Heart right ventricle (tissue), 16 donors: ENCODE measurements at regions not wholly inside any gene's neighbourhood (a gene's known extent, or its start where the extent isn't known, plus 50 kb on each side); places are given as distances from the start of the nearest gene placed in this dataset.

Experiments used
- ATAC-seq, 8 donors: fragments of 200-7000 bp; cut with Tn5 transposase; one replicate each; pipeline ENCODE4 v1.9.1; 2020; ENCODE audit warnings: mild to moderate bottlenecking in 8 of 8, moderate library complexity in 8 of 8, moderate number of reproducible peaks in 1 of 8
- DNase-seq, 2 donors: peaks; one replicate each; pipeline ENCODE4 v3.0.0-alpha.2; 2020
- H3K27ac ChIP-seq, 10 donors: fragments of 200-600 bp; sonication (generic) in 2 of 10; one replicate each; pipeline versions ENCODE4 v1.5.0 to v1.8.0; 2020 to 2022; ENCODE audit warnings: mild to moderate bottlenecking in 3 of 10
- H3K27me3 ChIP-seq, 7 donors: fragments of 200-600 bp; one replicate each; pipeline ENCODE4 v1.8.0; 2021 to 2022; ENCODE audit warnings: mild to moderate bottlenecking in 2 of 7
- H3K36me3 ChIP-seq, 9 donors: fragments of 200-600 bp; sonication (generic) in 1 of 9; one replicate each; pipeline versions ENCODE4 v1.5.0 to v1.8.0; 2020 to 2022; ENCODE audit warnings: mild to moderate bottlenecking in 2 of 9
- H3K4me1 ChIP-seq, 9 donors: fragments of 200-600 bp; sonication (generic) in 1 of 9; one replicate each; pipeline versions ENCODE4 v1.5.0 to v1.8.0; 2020 to 2022; ENCODE audit warnings: mild to moderate bottlenecking in 4 of 9
- H3K4me3 ChIP-seq, 10 donors: fragments of 200-600 bp; sonication (generic) in 2 of 10; one replicate each; pipeline versions ENCODE4 v1.5.0 to v1.8.0; 2020 to 2022; ENCODE audit warnings: mild to moderate bottlenecking in 7 of 10, moderate library complexity in 2 of 10
- H3K9me3 ChIP-seq, 11 donors: fragments of 200-600 bp in 10 of 11; sonication (generic) in 2 of 11; one replicate each; pipeline versions ENCODE4 v1.5.0 to v1.8.0; 2013 to 2022; ENCODE audit warnings: mild to moderate bottlenecking in 2 of 11, control low read depth in 1 of 11, moderate library complexity in 1 of 11
- CTCF ChIP-seq, 9 donors: fragments of 200-600 bp; sonication (generic) in 2 of 9; IDR thresholded peaks; one replicate each; pipeline versions ENCODE4 v1.5.0 to v1.8.0; 2021 to 2022; ENCODE audit warnings: antibody characterized with exemption in 9 of 9, mild to moderate bottlenecking in 5 of 9, moderate library complexity in 1 of 9
- WGBS, 2 donors: extraction: QIAGEN DNeasy Blood & Tissue Kit; methylation state at CpG; one replicate each; pipeline ENCODE4 v1.1.7; 2013; ENCODE audit warnings: inconsistent platforms in 1 of 2; 5-methylcytosine and 5-hydroxymethylcytosine counted together
- intact Hi-C, 10 donors: fragments of 100-400 bp; cut with DNase I; formaldehyde crosslinking; loops; one replicate each; pipeline versions ENCODE4 v1.11.1 to v1.14.2; 2022
- donor health status: Arrhythmogenic right ventricular cardiomyopathy.
- donor health status: ischemic (EF 13 %, LVEDD 7.1; RV severe dilation, severe dysfunction).
- donor health status: healthy with polysubstance abuse.
- donor health status: DM: no; HTN: yes; CAD: no.
- donor health status: DM: no; HTN: no; CAD: no.
- donor health status: ischemic (EF 25% LVEDD 6.9; RV normal size, moderate dysfunction).
- donor health status: ischemic (EF 25% LVEDD 5.7; RV mildly dilated, moderate dysfunction).
- donor health status: healthy.
- donor health status: DM: yes; HTN: yes; CAD: no.
- donor health status: Ischemic cardiomyopathy.
- donor health status: ischemic (EF 35%, LVEDD 5.7; RV mildly dilated, moderate dysfunction).
- donor health status: nonischemic (EF 11% LVEDD 7.7; RV severe dilation, severe dysfunction).
- donor health status: DM: yes; HTN: yes; CAD: no.
- donor health status: PGD.
- donor health status: ischemic (EF 29% LVEDD 5.4; RV normal size, mild dysfunction).
- donor health status: nonischemic (EF 23%, LVEDD 6.1; RV moderate dilation, normal function).

DNA sequence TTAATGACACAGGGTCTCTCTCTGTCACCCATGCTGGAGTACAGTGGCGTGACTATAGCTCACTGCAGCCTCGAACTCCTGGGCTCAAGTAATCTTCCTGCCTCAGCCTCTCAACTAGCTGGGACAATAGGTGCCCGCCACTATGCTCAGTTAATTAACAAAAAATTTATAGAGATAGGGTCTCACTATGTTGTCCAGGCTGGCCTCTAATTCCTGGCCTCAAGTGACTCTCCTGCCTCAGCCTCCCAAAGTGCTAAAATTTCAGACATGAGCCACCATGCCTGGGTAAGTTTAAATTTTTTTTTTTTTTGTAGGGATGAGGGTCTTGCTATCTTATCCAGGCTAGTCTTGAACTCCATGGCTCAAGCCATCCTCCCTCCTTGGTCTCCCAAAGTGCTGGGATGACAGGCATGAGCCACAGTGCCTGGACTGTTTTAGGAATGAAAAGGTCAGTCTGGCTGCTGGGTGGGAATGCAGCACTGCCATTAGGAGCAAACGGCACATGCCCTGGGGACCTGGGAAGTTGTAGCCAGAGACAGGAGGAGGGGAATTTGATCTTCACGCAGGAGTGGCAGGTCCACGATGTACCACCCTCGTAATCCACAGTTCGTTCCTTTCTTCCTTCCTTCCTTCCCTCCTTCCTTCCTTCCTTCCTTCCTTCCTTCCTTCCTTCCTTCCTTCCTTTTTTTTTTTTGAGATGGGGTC, 106.7 kb downstream of the HAPSTR1 start:
- peaks cover 0 to 11% (median 0%) of the 10 kb centered on the region in 11 donors for H3K9me3 ChIP-seq

DNA sequence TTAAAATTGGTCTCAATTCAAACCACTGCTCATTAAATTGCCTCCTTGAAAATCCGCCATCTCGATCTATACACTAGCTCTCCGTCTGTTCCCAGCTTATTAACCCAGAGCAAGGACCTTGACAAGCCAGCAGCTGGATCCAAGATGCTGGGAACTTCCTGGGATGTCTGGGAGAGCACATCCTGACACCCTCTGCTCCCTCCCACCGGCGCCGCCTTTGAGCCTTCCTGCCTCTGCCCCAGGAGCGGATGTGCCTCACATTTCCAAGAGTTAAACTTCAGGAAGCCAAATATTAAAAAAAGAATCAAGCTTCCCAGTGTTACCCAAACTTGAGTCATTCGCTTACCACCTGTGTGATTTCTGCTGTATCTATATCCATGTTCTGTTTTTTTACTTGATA, 107.9 kb downstream of the HAPSTR1 start:
- intact Hi-C loops = no loop called here
- DNase-seq = peak in 1 of 2 donors; percentile 28
- Histone ChIP-seq H3K4me3 (no peak overlapping the region), H3K27me3 (no peaks in the 10 kb centered on the region), H3K4me1 (peaks cover 0 to 16% (median 8%) of the 10 kb centered on the region in 9 donors), H3K27ac (peak overlapping the region in 2 of 10 donors; percentile 13 to 70), H3K36me3 (no peaks in the 10 kb centered on the region), H3K9me3 (peaks cover 0 to 19% (median 0%) of the 10 kb centered on the region in 11 donors)
- no peak for TF ChIP-seq CTCF (IDR thresholded peaks at IDR 0.05)
- ATAC-seq = peak in 7 of 8 donors; percentile 17 to 92 (median 67)
- WGBS, 2 donors = 30 to 49% methylated on average over 8 of the region's 8 CpGs

More for the DNA sequence above, 106.7 kb downstream of the HAPSTR1 start:
- Histone ChIP-seq H3K36me3 (no peaks in the 10 kb centered on the region), H3K27me3 (no peaks in the 10 kb centered on the region), H3K4me3 (no peak overlapping the region), H3K27ac (no peak overlapping the region), H3K4me1 (peaks cover 0 to 16% (median 8%) of the 10 kb centered on the region in 9 donors)
- intact Hi-C loops = no loop called here
- no peak for ATAC-seq
- DNase-seq = no peak
- TF ChIP-seq CTCF (IDR thresholded peaks at IDR 0.05) = no peak
- 62 to 80% methylated on average over 8 of the region's 8 CpGs for WGBS, 2 donors

DNA sequence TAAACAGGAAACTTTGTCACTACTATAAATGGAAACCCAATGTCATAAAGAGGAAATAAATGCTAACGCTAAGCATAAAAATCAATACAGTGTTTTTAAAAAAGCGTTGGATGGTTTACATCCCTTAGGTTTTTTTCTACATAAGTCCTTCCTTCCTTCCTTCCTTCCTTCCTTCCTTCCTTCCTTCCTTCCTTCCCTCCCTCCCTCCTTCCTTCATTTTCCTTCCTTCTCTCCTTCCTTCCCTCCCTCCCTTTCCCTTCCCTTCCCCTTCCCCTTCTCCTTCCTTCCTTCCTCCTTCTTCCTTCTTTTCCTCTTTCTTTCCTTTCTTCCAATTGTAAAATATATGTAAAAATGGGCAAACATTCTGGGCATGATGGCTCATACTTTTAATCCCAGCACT, 108.3 kb downstream of the HAPSTR1 start:
- DNase-seq = no peak
- Histone ChIP-seq H3K27ac (peak overlapping the region in 3 of 10 donors; percentile 13 to 70 (median 51)), H3K4me3 (no peak overlapping the region), H3K27me3 (no peaks in the 10 kb centered on the region), H3K4me1 (peaks cover 0 to 16% (median 8%) of the 10 kb centered on the region in 9 donors), H3K9me3 (peaks cover 0 to 19% (median 0%) of the 10 kb centered on the region in 11 donors), H3K36me3 (no peaks in the 10 kb centered on the region)
- no peak for ATAC-seq
- WGBS, 2 donors = 51 to 69% methylated on average over 2 of the region's 2 CpGs
- TF ChIP-seq CTCF (IDR thresholded peaks at IDR 0.05) = no peak
- intact Hi-C loops = no loop called here

DNA sequence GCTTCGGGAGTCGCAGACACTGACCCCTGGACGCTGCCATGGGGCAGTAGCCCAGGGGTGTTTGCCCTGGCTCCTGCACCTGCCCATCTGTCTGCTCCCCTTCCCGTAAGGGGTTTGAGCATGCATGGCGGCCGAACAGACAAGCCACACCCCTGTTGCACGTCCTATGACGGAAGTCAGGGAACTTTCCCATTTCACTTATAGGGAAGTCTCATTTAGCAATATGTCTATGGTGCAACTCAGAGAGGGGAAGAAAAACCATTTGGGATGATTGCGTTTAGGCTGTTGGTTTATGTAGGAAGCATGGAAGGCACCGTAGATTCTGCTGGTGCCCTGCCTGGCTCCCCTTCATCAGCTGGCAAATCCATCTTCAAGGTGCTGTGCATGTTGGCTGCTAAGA, 112.5 kb downstream of the HAPSTR1 start:
- 88 to 94% methylated on average over 10 of the region's 10 CpGs for WGBS, 2 donors
- Histone ChIP-seq H3K4me3 (no peak overlapping the region), H3K4me1 (peaks cover 0 to 9% (median 4%) of the 10 kb centered on the region in 9 donors), H3K27ac (no peak overlapping the region), H3K27me3 (no peaks in the 10 kb centered on the region), H3K9me3 (peaks cover 0 to 19% (median 0%) of the 10 kb centered on the region in 11 donors), H3K36me3 (no peaks in the 10 kb centered on the region)
- DNase-seq = no peak
- no peak for TF ChIP-seq CTCF (IDR thresholded peaks at IDR 0.05)
- intact Hi-C loops = loop anchor here in 1 of 10 donors (2.0 kb wide), 1 partner anchor 19 kb away; no protein-coding TSS in a partner anchor
- no peak for ATAC-seq
